ENCODE measurements at regions not wholly inside any gene's neighbourhood (a gene's known extent, or its start where the extent isn't known, plus 50 kb on each side); places are given as distances from the start of the nearest gene placed in this dataset.
"Not testable (repeated sequence)": the region's sequence is repeated elsewhere in the genome, so short reads cannot be mapped to it uniquely, and the experiment has no call there.

DNA sequence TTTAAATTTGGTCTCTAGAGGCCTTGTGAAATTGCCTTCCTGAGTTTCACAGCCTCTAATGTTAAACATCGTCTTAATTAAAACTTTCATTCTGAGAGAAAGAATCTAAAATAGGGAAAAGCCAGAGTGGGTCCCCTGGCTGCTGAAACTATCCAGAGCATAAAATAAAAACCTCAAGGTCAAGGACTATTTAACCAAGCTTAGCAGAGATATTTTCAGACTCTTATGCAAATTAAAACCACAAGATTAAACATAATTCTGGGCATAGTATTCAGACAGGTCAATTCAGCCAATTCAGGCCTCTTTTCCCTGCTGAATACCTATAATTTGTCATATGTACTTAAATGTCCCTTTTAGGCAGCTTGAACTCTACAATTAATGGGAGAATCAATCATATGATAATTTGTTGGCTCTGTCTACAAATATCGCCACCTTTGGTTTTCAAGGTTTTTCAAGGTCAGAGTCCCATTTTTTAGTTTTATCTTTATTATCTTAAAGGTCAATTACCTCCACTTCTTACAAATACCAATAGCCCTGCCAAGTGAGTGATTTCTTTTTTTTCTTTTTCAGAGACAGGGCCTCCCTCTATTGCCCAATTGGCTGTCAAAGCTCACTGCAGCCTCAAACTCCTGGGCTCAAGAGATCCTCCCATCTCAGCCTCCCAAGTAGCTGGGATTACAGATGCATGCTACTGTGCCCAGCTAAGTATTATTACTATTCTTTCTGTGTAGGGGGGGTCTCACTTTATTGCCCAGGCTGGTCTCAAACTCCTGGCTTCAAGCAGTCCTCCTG, 257.1 kb downstream of the PHLDA1 start:
- no peak overlapping the region for H3K27ac ChIP-seq
- DNase-seq (ENCODE audit: low read depth, low spot score) = no peak

DNA sequence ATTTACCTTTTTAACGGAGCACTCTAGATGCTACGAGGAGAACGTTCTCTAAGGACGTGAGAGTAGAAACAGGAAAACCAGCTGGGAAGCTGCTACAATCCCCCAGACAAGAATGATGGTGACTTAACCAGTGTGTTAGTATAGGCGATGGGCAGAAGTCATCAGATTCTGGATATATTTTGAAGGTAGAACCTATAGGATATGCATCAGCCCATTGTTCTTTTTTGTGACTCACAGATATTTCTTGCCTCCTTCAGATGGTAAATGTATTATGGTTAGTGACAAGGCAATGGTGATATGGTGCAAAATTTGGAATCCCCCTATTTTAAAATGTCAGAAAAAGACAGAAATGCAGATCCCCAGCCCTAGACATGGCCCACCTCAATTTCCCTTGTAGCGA, 258.2 kb downstream of the PHLDA1 start:
- no peak for DNase-seq (ENCODE audit: low read depth, low spot score)
- H3K27ac ChIP-seq = no peak overlapping the region

DNA sequence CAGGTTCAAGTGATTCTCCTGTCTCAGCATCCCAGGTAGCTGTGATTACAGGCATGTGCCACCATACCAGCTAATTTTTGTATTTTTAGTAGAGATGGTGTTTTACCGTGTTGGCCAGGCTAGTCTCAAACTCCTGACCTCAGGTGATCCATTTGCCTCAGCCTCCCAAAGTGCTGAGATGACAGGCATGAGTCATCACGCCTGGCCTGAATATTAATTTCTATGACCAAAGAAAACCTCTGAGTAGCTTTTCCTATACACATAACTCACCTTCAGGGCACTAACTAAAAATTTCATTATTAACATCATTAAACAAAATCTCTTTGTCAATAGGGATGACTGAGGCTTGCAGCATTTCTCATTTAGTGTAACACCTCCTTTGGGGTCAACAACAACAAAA, 259.6 kb upstream of the KRR1 start:
- no peak overlapping the region for H3K27ac ChIP-seq
- DNase-seq (ENCODE audit: low read depth, low spot score) = no peak

DNA sequence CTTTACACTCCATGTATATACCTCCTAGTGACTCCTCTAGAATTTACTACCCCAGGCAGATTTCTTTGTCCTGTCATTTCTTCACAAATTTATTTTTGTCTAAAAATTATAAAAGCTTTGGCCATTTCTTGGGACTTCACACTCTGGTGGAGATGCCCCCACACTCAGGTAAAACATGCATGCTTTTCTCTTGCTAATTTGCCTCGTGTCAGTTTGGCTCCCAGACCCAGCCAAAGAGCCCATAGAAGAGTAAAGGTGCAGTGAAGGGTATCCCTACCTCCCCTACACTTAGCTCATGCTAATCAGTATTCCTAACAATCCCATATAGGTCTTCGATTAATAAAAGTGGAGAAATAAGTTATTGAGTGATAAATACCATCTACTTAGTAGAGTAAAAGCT, 256.5 kb upstream of the KRR1 start:
- H3K27ac ChIP-seq = peak overlapping the region; percentile 63
- no peak for DNase-seq (ENCODE audit: low read depth, low spot score)

DNA sequence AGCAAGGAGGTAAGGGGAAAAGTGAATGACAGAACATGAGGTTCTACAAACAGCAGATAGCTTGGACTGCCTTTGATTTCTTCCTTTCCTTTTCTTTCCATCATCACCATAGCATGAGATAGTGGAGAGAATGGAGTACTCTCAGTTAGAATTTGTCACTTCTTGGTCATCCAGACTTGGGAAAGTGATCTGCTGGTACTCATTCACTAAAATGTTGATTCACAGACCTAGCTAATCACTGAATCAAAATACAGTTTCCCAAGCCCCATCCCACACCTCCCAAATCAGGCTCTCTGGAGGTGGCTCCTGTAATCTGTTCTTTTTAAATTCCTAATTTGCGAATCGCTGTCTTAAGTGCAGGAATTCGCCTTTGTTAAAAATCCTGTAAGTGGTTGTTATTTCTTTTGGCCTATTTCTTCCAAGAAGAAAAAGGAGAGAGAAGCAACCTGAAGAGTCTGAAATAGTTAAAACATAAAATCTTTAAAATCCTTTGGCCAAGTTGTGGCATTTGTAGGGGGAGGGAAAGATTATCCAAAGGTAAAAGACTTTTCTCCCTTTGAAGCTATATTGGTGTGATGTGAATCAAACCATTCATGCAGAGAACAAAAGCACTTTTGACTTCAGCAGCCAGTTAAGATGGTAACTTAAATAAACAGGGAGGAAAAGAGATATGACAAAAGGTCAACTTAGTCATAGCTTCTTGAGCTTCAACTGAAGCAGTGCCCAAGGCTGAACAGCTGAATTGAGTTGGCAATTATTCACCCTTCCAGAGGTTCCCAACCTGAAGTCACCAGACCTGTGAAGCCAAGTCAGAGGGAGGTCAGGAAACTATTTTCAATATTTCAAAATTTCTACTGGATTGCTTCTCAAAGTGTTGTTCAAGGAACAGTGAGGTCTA, 255.1 kb upstream of the KRR1 start:
- peak; percentile 72 for DNase-seq (ENCODE audit: low read depth, low spot score)
- H3K27ac ChIP-seq = peak overlapping the region; percentile 63

DNA sequence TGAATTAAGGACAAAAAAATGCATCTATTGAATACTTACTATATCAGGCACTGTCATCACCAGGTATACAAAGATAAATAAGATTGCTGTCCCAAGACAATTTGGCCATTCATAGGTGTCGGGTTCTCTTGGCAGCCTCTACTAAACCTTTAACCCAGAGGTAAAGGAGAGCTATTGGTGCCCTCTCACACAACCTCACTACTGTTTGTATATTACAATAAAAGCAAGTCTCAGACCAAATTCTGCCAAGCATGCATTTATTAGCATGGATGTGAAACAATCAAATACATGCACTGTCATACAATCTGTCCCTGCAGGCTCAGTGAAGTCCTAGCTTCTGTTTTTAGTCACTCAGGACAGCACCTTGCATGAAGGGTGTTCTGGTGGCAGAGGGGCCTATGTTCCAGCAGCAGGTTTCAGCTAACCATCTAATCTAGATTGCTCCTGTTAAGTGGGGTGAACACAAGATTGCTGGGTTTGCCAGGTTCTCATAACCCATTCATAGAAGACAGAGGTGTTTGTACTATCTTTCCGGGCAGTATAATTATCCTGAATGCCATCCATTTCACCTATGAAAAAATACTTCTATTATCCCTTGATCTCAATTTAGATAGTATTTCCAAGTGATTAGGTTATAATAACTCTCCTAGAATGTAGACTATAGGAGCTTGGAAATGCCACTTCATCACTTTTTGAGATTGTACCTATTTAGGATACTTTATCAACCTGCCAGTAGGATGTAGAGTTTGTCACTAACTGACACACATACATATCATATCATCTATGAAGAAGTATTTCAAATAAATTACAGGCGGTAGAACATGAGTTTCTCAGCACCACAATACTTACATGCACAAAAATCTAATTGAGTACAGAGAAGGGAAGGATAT, 254.0 kb upstream of the KRR1 start:
- DNase-seq (ENCODE audit: low read depth, low spot score) = no peak
- peak overlapping the region; percentile 63 for H3K27ac ChIP-seq

DNA sequence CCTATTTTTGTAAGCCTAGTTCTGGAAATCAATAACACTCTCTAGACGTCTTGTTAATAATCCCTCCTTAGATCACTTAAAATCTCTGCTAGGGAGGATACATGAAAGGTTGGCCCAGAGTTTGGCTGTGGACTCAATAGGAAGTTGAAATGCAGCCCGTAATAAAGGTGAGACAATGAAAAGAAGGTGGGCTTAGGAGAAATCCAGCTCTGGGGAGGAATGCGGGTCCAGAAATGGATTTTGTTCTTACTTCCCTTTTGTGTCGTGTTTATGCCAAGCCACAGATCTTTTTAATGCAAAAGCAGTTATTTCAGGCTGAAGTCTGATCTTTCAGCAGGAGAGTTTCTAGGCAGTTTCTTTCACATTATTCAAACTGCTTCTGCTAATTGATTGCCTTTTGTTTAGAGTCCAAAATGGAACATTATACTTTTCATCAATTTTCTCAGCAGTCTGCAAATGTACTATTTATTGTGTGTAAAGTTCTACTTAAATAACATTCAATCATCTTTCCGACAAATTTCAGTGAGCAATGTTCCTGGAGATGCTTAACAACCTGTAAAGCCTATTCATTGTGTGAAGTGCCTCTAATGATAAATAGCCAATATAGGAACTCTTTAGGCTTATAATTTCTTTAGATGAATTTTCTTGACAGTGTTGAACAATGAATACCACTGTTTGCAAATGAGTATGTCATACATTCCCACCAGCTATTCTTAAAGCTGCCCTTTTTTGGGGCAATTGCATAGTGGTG, 252.9 kb upstream of the KRR1 start:
- DNase-seq (ENCODE audit: low read depth, low spot score) = no peak
- H3K27ac ChIP-seq = no peak overlapping the region

DNA sequence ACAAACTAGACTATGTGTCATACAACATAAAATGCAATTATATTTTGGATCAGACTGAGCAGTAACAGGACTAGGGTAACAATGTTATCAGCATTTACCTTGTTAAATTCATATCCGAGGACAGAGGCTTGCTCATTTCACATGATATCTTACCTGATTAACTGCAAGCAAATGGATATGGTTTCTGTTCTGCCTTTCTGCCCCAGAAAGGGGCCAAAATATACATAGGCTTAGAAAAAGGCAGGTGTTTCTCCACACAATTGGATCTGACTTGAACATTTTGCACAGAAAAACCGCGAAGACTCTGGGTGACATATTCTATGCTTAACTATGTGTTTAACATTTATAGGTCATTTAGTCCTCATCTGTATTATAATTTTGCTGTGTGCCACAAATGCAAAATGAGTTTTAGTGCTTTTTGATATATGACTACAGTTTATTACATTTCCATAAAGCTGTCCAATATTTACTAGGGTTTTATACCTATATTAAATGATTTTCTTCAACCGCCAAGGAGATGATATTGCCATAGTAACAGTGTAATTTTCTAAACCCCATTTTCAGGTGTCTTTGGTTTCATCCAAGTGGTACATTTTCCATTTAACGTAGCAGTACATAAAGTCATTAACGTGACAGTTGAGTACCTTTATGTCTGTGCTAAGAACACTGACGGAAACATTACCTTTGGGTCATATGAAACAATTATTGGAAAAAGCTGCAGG, 249.3 kb upstream of the KRR1 start:
- DNase-seq (ENCODE audit: low read depth, low spot score) = no peak
- H3K27ac ChIP-seq = peak overlapping the region; percentile 75

DNA sequence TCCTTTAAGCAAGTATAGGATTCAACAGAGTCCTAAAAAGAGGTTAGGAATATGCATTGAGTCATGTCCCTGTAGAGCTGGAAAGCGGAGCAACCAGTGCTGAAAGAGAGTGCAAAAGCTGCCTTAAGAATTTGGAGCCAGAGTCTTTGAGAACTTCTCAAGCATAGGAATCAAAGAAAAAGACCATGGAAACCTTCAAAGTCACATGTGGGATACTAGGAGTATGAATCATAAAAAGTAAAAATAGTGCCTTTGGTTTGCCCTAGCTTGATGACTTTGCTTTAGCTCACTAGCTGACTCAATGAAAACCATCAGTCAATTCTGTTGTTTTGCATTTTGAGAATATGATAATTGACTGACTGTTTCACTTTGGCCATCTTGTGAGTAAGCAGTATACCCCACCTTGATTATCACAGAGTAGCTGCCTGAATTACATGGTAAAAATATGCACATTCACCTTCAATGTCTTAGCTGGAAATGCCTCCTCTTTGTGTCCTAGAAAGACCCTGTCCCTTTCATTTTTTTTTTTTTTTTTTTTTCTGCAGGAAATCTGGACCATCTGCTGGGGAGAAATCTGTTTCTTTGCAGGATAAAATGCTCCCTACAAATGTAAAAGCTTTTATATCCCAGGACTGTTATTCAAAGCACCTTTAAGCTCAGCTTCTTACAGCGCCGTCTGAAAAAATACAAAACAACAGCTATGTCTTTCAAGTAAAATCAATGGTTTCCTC, 248.6 kb upstream of the KRR1 start:
- peak; percentile 73 for DNase-seq (ENCODE audit: low read depth, low spot score)
- peak overlapping the region; percentile 75 for H3K27ac ChIP-seq

DNA sequence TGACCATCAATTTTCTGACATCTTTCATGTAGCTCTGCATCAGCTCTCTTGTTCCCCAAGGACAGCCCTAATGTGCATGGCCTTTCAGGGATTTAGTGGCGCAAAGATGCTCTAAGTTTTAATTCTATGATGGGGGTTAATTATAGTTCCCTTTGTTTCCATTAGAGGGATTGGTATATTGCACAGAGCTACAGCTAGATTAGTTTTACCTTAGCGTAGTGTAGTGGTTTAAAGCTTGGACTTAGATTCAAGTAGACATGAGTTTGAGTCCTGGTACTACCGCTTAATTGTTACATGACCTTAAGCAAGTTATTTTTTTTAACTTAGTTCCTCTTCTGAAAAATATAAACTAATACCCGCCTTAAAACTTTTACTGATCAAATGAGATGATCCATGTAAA, 247.8 kb upstream of the KRR1 start:
- H3K27ac ChIP-seq = peak overlapping the region; percentile 75
- no peak for DNase-seq (ENCODE audit: low read depth, low spot score)

DNA sequence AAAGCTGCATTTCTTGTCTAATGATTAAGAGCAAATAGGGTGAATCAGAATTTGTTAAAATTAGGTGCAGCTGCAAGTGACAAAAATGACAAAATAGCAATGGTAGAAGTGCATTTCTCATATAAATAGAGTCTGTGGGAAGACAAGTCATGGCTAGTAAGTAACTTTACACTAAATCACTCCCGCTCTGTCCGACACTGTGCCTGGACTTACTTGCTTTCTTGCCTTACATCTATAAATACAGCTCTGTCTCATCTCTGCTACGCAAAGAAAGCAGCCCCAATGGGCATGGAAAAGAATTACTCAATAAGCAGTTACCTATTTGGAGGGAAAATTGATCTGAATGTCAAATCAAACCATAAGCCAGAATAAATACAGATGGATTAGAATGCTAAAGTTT, 245.4 kb upstream of the KRR1 start:
- DNase-seq (ENCODE audit: low read depth, low spot score) = peak; percentile 36
- H3K27ac ChIP-seq = peak overlapping the region; percentile 41

DNA sequence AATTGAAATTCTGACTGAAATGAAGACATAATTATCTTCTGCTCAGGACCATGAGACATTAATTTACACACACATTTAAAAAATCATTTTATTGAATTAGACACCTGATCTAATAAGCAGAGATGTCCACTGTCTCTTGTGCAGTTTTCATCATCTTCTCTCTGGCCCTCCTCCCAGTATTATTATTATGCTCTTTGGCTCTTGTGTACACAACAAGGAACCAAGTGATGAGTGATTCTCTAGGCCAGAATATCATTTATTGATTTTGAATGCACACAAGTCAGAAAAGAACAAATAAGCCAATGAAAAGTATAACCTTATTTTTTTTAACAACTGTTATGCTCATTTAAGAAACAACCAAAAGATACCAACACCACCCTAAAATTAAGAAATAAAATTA, 244.7 kb upstream of the KRR1 start:
- peak overlapping the region; percentile 41 for H3K27ac ChIP-seq
- no peak for DNase-seq (ENCODE audit: low read depth, low spot score)

DNA sequence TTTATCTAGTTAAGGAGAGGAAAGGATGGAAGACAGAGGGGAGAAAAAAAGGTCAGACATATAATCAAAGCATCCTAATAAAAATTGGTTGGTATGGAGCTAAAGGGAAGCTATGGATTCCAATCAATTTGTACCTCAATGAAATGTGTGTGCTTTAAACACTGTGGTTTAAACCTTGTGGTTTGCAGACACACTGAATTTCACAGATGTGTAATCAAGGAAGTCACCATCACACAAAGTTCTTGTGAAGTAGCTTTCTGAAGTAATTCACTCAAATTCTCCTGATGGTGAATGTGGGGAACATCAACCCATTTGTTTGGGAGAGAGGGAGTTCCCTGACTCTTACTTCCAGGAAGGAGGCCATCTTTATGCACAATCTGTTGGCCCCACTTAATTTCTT, 243.3 kb upstream of the KRR1 start:
- no peak for DNase-seq (ENCODE audit: low read depth, low spot score)
- H3K27ac ChIP-seq = no peak overlapping the region

DNA sequence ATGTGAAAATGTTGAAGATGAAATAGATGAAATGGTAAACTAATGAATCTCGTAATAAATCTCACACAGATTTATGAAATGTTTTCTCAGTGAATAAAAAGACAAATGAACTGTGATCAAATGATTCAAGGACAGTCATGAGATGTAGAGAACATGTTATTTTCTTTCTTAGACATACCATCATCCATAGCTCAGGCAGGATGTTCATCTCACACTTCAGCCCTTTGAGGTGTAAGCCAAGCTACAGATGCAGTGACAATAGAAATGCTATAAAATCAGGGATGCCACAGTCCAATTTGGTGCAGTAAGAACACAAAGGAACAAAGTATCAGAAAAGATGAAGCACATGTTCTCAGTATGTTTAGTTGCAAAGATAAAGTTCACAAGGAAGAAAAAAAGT, 242.7 kb upstream of the KRR1 start:
- DNase-seq (ENCODE audit: low read depth, low spot score) = no peak
- no peak overlapping the region for H3K27ac ChIP-seq

DNA sequence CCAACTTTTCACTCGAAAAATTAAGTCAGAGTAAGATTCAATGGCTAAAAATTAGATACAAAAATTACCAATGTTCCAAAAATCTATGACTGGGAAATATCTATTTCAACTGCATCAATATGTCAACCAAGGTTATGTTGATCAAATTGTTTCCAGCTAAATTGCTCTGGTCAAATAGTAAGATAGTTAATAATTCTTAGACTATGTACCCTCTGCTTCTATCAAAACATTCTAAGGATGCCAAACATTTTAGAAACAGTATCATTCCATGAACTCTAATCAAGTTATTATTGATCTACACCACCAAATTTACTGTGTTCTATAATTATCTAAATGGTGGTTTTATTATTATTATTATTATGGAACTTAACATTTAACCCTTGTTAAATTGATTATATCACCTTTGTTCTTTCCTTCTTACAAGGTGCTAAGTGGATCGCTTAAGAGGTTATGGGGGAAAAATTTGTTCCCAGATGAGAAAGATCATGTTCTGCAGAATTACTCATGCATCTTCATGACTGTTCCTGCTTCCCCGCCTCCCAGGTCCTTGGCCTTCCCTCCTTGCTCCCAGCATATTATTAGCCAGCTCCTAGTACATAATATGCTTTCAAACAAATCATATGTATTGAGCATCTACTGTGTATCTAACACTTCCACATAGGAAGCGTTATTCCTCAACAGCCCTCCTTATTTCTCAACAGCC, 240.5 kb upstream of the KRR1 start:
- H3K27ac ChIP-seq = no peak overlapping the region
- DNase-seq (ENCODE audit: low read depth, low spot score) = no peak

DNA sequence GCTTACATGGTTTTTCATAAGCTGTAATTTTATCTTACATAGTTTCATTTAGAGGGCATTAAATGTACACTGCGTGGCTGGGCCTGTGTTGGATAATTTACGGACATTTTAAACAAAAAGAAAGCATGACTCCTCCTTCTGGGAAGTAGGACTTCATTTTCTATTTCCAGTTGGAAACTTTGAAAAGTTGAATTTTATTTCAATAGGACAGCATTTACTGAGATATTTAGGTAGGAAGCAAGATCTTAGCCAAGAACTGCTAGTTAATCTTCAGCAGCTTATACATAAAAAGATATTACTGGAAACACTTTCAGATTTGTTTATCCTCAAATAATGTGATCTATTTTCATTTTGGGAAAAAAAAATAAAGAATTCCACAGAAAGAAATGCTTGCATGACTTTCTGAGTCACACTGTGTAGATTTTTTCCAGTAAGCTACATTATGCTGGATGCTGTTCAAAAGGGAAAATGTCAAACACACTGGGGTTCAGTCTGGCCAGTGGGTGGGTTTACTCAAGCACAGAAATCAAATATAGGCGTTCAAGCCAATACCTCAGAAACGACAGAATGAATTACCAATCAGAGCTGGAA, 239.4 kb upstream of the KRR1 start:
- DNase-seq (ENCODE audit: low read depth, low spot score) = no peak
- H3K27ac ChIP-seq = peak overlapping the region; percentile 16

DNA sequence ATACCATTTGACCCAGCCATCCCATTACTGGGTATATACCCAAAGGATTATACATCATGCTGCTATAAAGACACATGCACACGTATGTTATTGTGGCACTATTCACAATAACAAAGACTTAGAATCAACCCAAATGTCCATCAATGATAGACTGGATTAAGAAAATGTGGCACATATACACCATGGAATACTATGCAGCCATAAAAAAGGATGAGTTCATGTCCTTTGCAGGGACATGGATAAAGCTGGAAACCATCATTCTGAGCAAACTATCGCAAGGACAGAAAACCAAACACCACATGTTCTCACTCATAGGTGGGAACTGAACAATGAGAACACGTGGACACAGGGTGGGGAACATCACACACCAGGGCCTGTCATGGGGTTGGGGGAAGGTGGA, 237.6 kb upstream of the KRR1 start:
- DNase-seq (ENCODE audit: low read depth, low spot score) = not testable (repeated sequence)
- peak overlapping the region; percentile 88 for H3K27ac ChIP-seq

DNA sequence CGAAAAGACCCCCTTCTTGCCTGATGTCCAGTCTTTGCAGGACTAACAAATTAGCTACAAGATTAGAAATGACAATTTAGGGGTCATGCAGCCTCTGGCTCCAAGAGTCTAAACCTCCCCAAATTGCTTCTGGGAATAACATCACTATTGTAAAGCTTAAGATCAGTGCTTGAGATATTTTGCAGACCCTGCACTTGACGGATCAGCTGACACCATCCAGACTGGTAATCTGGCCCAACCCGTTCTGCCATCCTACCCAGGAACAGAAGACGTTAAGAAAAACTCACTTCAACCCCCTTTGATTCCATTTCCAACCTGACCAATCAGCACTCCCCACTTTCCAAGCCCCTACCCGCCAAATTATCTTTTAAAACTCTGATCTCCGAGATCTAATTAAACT, 236.7 kb upstream of the KRR1 start:
- no peak for DNase-seq (ENCODE audit: low read depth, low spot score)
- peak overlapping the region; percentile 88 for H3K27ac ChIP-seq

Measured in epithelial cell of prostate (primary cell).